HCT116 (cell line): ENCODE measurements at regions not wholly inside any gene's neighbourhood (a gene's known extent, or its start where the extent isn't known, plus 50 kb on each side); places are given as distances from the start of the nearest gene placed in this dataset.

ENCODE experiments used
- ATAC-seq: fragments of 200-7000 bp; cut with Tn5 transposase; 2 replicates; pipeline ENCODE4 v1.9.1; 2020; ENCODE audit warnings: mild to moderate bottlenecking, moderate library complexity
- BruUV-seq: library from RNA; stranded (reverse); fragments of 400-500 nt; replicated peaks from 2 replicates; lab custom pipeline; 2021; lab: Mats Ljungman, UMichigan
- CTCF ChIA-PET: fragments of 300-600 bp; sonication (Branson Sonifier 250); formaldehyde crosslinking; loops from one replicate; lab custom pipeline; 2021; ENCODE audit warnings: antibody characterized with exemption; lab: Charles Lee
- POLR2A ChIA-PET: fragments of 300-600, 350-600 bp; sonication (Branson Sonifier 250); formaldehyde crosslinking; loops from one replicate; lab custom pipeline; 2021; ENCODE audit warnings: antibody characterized with exemption; lab: Charles Lee
- RAD21 ChIA-PET, 2 experiments: fragments of 300-600 bp; sonication (Branson Sonifier 250); formaldehyde crosslinking; loops; one replicate each; lab custom pipeline; 2023; ENCODE audit warnings: low total read pairs in 2 of 2; ENCODE audit not compliant: uncharacterized antibody in 2 of 2, unreplicated experiment in 2 of 2, low non-redundant PET in 1 of 2; lab: Charles Lee
- DNase-seq: peaks from one replicate; pipeline ENCODE4 v3.0.0-alpha.2; 2010; ENCODE audit warnings: low read depth, low spot score
- H2AFZ ChIP-seq: fragments of 200-600 bp; shearing (Covaris generic), sonication (generic); 2 replicates; pipeline ENCODE4 v1.6.1; 2017; ENCODE audit warnings: low read depth, mixed run types, mixed read lengths, antibody characterized with exemption, low read length; ENCODE audit not compliant: poor library complexity, severe bottlenecking
- H3K27ac ChIP-seq: 2 replicates; pipeline ENCODE4 v1.5.1; 2012; ENCODE audit warnings: low read depth, low read length
- H3K27me3 ChIP-seq: fragments of 200-600 bp; sonication (generic); 2 replicates; pipeline ENCODE4 v1.6.1; 2016; ENCODE audit warnings: mixed run types, low read length, mixed read lengths; ENCODE audit not compliant: insufficient read depth
- H3K36me3 ChIP-seq, 2 experiments: fragments of 200-500 bp in 1 of 2; fragments of 200-600 bp in 1 of 2; sonication (Bioruptor generic) in 1 of 2; sonication (generic) in 1 of 2; 2 replicates each; pipeline versions ENCODE4 v1.5.1 to v1.6.1; 2014 to 2016; ENCODE audit warnings: low read length in 2 of 2, inconsistent platforms in 1 of 2, mixed read lengths in 1 of 2, mixed run types in 1 of 2; ENCODE audit not compliant: insufficient read depth in 2 of 2, control insufficient read depth in 1 of 2
- H3K4me1 ChIP-seq, 2 experiments: fragments of 200-600 bp in 1 of 2; sonication (generic) in 1 of 2; 2 replicates each; pipeline versions ENCODE4 v1.5.1 to v1.6.1; 2012 to 2017; ENCODE audit warnings: low read length in 2 of 2, inconsistent platforms in 1 of 2, mild to moderate bottlenecking in 1 of 2, mixed read lengths in 1 of 2, mixed run types in 1 of 2, moderate library complexity in 1 of 2; ENCODE audit not compliant: insufficient read depth in 2 of 2, control insufficient read depth in 1 of 2
- H3K4me2 ChIP-seq: fragments of 200-600 bp; sonication (generic); 2 replicates; pipeline ENCODE4 v1.6.1; 2017; ENCODE audit warnings: mixed run types, low read length, mixed read lengths
- H3K4me3 ChIP-seq, 2 experiments: fragments of 200-600 bp in 1 of 2; sonication (generic) in 1 of 2; replicated peaks in 1 of 2; 2 replicates each; pipeline ENCODE4 v1.5.1; 2011 to 2016; ENCODE audit warnings: low read length in 2 of 2, control low read depth in 1 of 2, low read depth in 1 of 2, mild to moderate bottlenecking in 1 of 2, mixed read lengths in 1 of 2, mixed run types in 1 of 2
- H3K79me2 ChIP-seq: fragments of 200-600 bp; sonication (generic); 2 replicates; pipeline ENCODE4 v1.6.1; 2017; ENCODE audit warnings: mild to moderate bottlenecking, mixed run types, low read length, moderate library complexity, mixed read lengths; ENCODE audit not compliant: insufficient read depth
- H3K9ac ChIP-seq: fragments of 200-600 bp; sonication (generic); 2 replicates; pipeline ENCODE4 v1.6.1; 2016; ENCODE audit warnings: low read length, mixed read lengths
- H3K9me2 ChIP-seq: fragments of 200-600 bp; sonication (generic), shearing (Covaris generic); 2 replicates; pipeline ENCODE4 v1.6.1; 2017; ENCODE audit warnings: mixed run types, mild to moderate bottlenecking, moderate library complexity; ENCODE audit not compliant: insufficient read depth
- H3K9me3 ChIP-seq, 2 experiments: fragments of 200-500 bp in 1 of 2; fragments of 200-600 bp in 1 of 2; sonication (Bioruptor generic) in 1 of 2; sonication (generic) in 1 of 2; 2 replicates each; pipeline ENCODE4 v1.6.1; 2014 to 2017; ENCODE audit warnings: low read length in 2 of 2, mixed read lengths in 2 of 2, inconsistent platforms in 1 of 2, low read depth in 1 of 2, mild to moderate bottlenecking in 1 of 2, mixed run types in 1 of 2, moderate library complexity in 1 of 2; ENCODE audit not compliant: control insufficient read depth in 1 of 2, insufficient read depth in 1 of 2
- H4K20me1 ChIP-seq: fragments of 200-600 bp; sonication (generic), shearing (Covaris generic); 2 replicates; pipeline ENCODE4 v1.6.1; 2017; ENCODE audit warnings: mixed run types, mild to moderate bottlenecking, moderate library complexity; ENCODE audit not compliant: insufficient read depth
- CBX3 ChIP-seq: IDR thresholded peaks from 2 replicates; pipeline ENCODE4 v1.6.1; 2012; ENCODE audit warnings: low read depth
- ELF1 ChIP-seq: IDR thresholded peaks from 2 replicates; pipeline ENCODE4 v1.6.1; 2012; ENCODE audit warnings: low read depth, borderline replicate concordance
- EZH2 ChIP-seq: fragments of 200-600 bp; sonication (generic); IDR thresholded peaks from 2 replicates; pipeline ENCODE4 v1.6.1; 2017; ENCODE audit warnings: antibody characterized with exemption, mixed run types
- FOSL1 ChIP-seq: IDR thresholded peaks from 2 replicates; pipeline ENCODE4 v1.6.1; 2012; ENCODE audit warnings: low read depth
- POLR2A ChIP-seq: IDR thresholded peaks from 2 replicates; pipeline ENCODE4 v1.7.0; 2011; ENCODE audit warnings: borderline replicate concordance; ENCODE audit not compliant: insufficient read depth, insufficient read length; ENCODE audit errors: extremely low read depth
- POLR2AphosphoS5 ChIP-seq: IDR thresholded peaks from 2 replicates; pipeline ENCODE4 v1.6.1; 2011; ENCODE audit warnings: mild to moderate bottlenecking, low read depth, low read length, moderate library complexity
- RAD21 ChIP-seq: IDR thresholded peaks from 2 replicates; pipeline ENCODE4 v1.6.1; 2012; ENCODE audit warnings: low read depth, mild to moderate bottlenecking
- SIN3A ChIP-seq: IDR thresholded peaks from 2 replicates; pipeline ENCODE4 v1.6.1; 2012; ENCODE audit warnings: low read depth
- SRF ChIP-seq: IDR thresholded peaks from 2 replicates; pipeline ENCODE4 v1.6.1; 2012; ENCODE audit warnings: low read depth
- TCF7L2 ChIP-seq: IDR thresholded peaks from 2 replicates; pipeline ENCODE4 v1.7.0; 2011; ENCODE audit warnings: borderline replicate concordance, inconsistent platforms; ENCODE audit not compliant: insufficient read depth, insufficient read length; ENCODE audit errors: extremely low read depth
- ZNF274 ChIP-seq: fragments of 200-500 bp; sonication (Bioruptor generic); IDR thresholded peaks from 2 replicates; pipeline ENCODE4 v1.6.1; 2014; ENCODE audit warnings: mild to moderate bottlenecking, low read depth, low read length, inconsistent platforms
- intact Hi-C: fragments of 100-400 bp; cut with micrococcal nuclease; formaldehyde crosslinking; loops from 2 replicates; pipeline ENCODE4 v1.10.0; 2022
- TF ChIP-seq, protein P1 (sequence below): IDR thresholded peaks from 2 replicates; pipeline ENCODE4 v1.6.1; 2012; ENCODE audit warnings: low read depth
- TF ChIP-seq, protein P2 (sequence below): IDR thresholded peaks from 2 replicates; pipeline ENCODE4 v1.6.1; 2012
- TF ChIP-seq, protein P3 (sequence below): IDR thresholded peaks from 2 replicates; pipeline ENCODE4 v1.6.1; 2012

DNA sequence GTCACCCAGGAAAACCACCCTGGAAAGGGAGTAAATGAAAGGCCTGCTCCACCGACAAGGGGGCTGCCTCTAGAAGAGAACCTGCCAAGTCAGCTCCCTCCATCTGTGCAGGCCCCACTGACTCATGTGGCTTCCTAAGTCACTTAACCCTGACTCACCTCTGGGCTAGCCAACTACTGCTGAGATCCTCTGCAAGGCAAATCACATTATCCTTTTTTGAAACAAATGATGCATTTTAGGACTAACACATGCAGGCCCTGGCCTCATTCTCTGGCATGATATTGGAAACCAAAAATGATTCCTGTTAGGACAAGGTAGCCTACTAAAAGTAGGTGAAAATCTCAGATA lies 474.6 kb downstream of the EPHA4 start:
- Histone ChIP-seq H3K27ac (no peak overlapping the region), H3K9ac (no peak overlapping the region), H3K4me3 (no peak overlapping the region), H4K20me1 (no peaks in the 10 kb centered on the region), H3K79me2 (no peaks in the 10 kb centered on the region), H3K9me2 (no peaks in the 10 kb centered on the region), H3K36me3 (no peaks in the 10 kb centered on the region), H3K4me1 (no peaks in the 10 kb centered on the region), H3K4me2 (no peak overlapping the region), H3K9me3 (no peaks in the 10 kb centered on the region), H2AFZ (no peak overlapping the region), H3K27me3 (peaks cover 3% of the 10 kb centered on the region)
- intact Hi-C loops, result no loop called here
- RAD21 ChIA-PET, result no interaction called here
- TF ChIP-seq, protein P1, sequence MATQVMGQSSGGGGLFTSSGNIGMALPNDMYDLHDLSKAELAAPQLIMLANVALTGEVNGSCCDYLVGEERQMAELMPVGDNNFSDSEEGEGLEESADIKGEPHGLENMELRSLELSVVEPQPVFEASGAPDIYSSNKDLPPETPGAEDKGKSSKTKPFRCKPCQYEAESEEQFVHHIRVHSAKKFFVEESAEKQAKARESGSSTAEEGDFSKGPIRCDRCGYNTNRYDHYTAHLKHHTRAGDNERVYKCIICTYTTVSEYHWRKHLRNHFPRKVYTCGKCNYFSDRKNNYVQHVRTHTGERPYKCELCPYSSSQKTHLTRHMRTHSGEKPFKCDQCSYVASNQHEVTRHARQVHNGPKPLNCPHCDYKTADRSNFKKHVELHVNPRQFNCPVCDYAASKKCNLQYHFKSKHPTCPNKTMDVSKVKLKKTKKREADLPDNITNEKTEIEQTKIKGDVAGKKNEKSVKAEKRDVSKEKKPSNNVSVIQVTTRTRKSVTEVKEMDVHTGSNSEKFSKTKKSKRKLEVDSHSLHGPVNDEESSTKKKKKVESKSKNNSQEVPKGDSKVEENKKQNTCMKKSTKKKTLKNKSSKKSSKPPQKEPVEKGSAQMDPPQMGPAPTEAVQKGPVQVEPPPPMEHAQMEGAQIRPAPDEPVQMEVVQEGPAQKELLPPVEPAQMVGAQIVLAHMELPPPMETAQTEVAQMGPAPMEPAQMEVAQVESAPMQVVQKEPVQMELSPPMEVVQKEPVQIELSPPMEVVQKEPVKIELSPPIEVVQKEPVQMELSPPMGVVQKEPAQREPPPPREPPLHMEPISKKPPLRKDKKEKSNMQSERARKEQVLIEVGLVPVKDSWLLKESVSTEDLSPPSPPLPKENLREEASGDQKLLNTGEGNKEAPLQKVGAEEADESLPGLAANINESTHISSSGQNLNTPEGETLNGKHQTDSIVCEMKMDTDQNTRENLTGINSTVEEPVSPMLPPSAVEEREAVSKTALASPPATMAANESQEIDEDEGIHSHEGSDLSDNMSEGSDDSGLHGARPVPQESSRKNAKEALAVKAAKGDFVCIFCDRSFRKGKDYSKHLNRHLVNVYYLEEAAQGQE, result no peak
- TF ChIP-seq, protein P2, sequence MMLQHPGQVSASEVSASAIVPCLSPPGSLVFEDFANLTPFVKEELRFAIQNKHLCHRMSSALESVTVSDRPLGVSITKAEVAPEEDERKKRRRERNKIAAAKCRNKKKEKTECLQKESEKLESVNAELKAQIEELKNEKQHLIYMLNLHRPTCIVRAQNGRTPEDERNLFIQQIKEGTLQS, result no peak
- TF ChIP-seq RAD21 (no peak), CBX3 (no peak), FOSL1 (no peak), TCF7L2 (no peak)
- ATAC-seq (no peak), DNase-seq (no peak)
- no TSS peak for BruUV-seq
- POLR2A ChIA-PET, result no interaction called here
- CTCF ChIA-PET, result no interaction called here

DNA sequence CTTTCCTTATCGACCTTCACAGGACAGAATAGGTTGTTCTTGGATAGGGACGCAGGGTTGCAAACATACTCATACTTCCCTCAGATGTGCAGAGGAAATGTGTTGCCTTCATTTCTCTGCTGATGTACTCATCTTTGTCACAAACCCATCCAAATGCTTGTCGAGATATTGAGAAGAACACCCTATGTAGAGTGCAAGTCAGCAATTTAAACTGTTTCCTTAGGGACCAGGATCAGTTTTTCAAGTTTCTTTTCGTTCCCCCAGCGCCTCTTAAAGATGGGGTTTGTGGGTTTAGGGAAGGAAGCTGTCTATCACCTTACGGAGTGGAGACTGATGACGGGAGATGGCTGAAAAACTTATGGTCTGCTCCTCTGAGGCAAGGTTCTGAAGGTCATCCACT lies 474.2 kb downstream of the EPHA4 start:
- H3K9me3 ChIP-seq, result no peaks in the 10 kb centered on the region
- ChIA-PET POLR2A (no interaction called here), CTCF (no interaction called here), RAD21 (no interaction called here)
- no peak overlapping the region for H2AFZ ChIP-seq
- no peak for DNase-seq
- H3K4me2 ChIP-seq, result no peak overlapping the region
- TF ChIP-seq EZH2 (no peak), TCF7L2 (no peak), CBX3 (no peak), POLR2A (no peak), SRF (no peak), SIN3A (no peak), ZNF274 (no peak), FOSL1 (no peak), POLR2AphosphoS5 (no peak), ELF1 (no peak)
- TF ChIP-seq, protein P3, sequence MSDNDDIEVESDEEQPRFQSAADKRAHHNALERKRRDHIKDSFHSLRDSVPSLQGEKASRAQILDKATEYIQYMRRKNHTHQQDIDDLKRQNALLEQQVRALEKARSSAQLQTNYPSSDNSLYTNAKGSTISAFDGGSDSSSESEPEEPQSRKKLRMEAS, result no peak
- H3K4me3 ChIP-seq, result no peak overlapping the region
- no peaks in the 10 kb centered on the region for H3K36me3 ChIP-seq
- intact Hi-C loops, result no loop called here
- no TSS peak for BruUV-seq
- H3K9ac ChIP-seq, result no peak overlapping the region
- H3K9me2 ChIP-seq, result no peaks in the 10 kb centered on the region
- H4K20me1 ChIP-seq, result no peaks in the 10 kb centered on the region
- no peaks in the 10 kb centered on the region for H3K79me2 ChIP-seq
- H3K27me3 ChIP-seq, result peaks cover 3% of the 10 kb centered on the region
- no peak overlapping the region for H3K27ac ChIP-seq
- no peaks in the 10 kb centered on the region for H3K4me1 ChIP-seq
- no peak for ATAC-seq
